COLO829 (cell line): ENCODE measurements at regions not wholly inside any gene's neighbourhood (a gene's known extent, or its start where the extent isn't known, plus 50 kb on each side); places are given as distances from the start of the nearest gene placed in this dataset.

Source experiments
- DNase-seq: peaks from one replicate; pipeline ENCODE4 v3.0.0; 2012; ENCODE audit warnings: low spot score

DNA sequence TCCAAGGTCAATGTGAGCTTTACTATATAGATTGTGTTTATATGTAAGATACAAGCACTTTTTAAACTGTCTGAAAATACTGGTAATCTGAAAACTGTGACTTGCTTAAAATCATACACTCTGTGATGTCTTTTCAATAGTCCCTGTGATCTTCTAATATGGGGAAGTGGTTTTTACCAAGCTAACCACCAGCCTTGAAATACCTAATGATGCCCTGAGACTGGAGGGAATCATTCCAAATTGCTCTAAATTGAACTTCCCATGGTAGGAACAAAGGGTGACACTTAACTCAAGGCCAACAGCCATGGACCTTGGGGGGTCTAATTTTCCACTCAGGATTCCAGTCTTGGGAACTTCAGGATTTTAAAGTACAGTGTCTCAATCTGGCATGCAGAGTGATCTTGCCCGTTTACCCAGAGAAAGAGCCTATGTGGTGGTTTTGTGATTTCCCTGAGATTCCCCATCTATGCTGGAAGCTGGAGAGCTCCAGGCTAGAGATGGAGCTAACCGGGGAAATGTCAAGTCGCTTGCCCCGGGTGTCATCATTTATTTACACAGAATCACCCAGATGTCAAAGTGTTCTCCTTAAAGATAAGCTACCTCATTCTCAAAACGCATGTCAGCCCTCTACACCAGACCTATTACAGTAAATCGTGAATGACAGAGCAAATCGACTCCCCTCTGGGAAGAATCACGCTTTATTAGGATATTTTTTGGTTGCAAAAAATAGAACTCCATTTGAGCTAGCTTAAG lies 198.5 kb downstream of the SP3 start:
- no peak for DNase-seq

DNA sequence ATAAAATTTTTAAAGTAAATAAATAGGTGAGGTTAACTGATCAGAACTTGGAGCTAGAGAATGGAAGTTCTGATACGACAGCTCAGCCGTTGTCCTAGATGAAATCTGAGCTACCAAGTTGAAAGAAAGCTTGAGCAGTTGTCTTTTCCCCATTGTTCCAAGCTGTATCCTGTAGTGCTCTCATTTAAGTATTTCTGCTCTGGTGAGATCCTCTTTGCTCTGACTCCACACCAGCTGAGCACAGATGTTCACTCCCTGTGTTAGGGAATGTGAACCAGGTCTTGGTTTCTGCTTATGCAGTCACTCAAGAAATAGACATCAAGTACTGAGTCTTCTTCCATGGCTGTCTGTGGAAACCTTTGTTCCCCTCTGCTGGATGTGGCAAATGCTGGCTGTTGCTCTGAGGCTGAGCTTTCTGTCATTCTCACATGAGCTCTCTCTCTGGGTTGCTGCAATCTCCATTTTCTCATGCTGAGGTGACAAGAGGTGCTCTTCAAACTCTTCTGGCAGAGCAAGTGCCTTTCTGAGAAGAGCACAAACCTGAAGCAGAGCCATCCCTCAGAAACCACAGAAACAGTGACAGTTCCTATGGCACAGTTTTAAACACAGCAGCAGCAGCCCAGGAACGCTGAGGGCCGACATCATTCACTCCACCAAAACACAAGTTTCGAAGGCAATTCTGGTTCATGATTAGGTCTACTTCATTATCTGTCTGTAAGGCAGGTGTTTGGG lies 194.1 kb downstream of the SP3 start:
- no peak for DNase-seq

DNA sequence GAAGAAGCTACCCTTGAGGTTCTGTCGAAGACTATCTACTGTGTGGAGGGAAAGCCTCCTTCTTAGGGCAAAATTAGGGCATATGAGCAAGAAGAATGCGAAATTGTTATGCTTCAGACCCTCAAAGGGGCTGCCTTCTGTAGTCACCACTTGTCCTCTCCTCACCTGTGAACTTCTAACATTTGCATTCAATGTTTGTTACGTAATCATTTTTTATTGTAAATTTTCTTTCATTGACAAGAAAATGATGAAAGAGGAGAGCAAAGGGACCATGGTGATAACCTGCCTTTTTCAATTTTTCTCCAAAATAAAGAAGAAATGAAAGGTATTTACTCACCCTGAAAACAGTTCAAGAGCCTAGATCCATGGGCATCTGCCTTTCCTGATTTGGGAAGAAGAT lies 193.0 kb downstream of the SP3 start:
- DNase-seq = no peak

DNA sequence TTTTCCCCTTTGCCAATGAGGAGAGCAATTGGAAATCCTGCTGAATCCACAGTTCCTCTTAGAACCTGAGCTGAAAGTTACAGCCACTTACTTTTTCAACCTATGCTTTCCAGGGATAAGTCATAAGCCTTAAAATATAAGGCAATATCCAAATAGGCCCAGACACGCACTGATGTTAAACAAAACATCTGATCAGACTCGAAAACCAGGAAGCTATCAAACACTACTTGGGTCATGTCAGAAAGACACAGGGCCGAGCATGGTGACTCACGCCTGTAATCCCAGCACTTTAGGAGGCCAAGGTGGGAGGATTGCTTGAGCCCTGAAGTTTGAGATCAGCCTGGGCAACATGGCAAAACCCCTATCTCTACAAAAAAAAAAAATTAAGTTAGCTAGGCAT lies 192.1 kb downstream of the SP3 start:
- no peak for DNase-seq

DNA sequence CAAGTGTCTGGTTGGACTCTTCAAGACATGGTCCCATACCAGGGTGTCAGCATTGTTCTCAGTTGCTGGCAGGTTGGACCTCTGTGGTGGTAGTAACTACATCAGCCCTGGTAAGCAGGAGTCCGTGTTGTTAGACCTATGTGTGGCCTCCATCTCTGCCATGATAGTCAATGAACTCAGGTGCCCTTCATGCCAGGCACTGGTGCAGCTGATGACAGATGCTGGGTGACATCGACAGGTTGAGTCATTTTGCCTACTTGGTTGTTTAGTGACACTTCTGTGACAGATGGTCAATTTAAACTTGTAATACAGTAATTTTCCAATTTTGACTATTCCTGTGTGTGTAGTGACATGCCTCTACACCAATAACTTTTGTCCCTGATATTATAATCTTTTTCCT lies 189.7 kb downstream of the SP3 start:
- no peak for DNase-seq

DNA sequence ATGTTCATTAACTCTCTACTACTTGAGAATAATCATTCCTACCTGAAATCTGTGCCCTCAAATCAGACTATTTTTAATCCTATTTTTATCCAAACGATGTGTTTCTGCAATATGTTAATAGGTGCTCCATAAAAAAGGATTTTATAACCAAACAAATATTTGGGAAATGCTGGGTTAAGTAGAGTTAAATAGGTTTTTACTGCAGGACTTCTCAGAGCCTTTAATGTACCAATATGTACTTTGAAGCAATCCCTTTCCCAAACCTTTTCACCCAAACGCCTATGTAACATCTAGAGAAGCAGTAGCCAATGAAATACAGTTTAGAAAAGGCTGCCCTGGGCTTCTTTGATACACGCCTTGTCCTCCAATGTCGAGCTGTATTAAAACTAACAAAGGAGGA lies 182.5 kb downstream of the SP3 start:
- DNase-seq = no peak

DNA sequence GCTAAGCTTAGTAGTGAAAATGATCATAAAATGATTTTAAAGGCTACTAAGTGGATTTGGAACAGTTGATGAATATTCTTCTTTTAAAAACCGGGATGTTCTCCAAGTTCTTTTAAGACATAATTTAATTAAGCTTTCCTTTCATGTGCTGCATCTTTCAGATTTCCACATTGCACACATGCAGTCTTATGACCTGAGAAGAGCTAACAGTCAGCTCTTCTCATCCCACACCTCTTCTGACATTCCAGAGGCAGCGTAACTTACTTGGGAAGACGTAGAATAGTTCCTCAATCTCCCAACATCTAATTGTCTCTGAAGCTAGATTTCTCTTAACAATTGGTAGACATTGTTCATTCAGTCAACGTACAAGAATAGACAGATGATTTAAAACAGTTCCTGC lies 181.8 kb downstream of the SP3 start:
- DNase-seq = no peak

DNA sequence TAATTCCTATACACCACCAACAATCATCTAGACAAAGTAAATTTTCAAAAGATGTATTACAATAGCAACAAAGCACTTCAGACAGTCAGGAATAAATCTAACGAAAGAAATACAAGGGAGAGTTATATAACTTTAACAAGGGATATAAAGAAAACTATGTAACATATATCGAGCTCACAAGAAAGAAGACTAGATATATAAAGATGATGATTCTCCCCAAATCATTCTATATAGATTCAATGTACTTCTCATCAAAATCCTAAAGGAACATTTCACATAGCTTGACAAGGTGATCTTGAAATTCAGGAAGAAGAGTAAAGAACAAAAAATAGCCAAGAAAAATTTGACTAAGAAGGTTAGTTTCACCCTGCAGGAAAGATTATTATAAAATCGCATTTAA lies 179.4 kb downstream of the SP3 start:
- DNase-seq = no peak

DNA sequence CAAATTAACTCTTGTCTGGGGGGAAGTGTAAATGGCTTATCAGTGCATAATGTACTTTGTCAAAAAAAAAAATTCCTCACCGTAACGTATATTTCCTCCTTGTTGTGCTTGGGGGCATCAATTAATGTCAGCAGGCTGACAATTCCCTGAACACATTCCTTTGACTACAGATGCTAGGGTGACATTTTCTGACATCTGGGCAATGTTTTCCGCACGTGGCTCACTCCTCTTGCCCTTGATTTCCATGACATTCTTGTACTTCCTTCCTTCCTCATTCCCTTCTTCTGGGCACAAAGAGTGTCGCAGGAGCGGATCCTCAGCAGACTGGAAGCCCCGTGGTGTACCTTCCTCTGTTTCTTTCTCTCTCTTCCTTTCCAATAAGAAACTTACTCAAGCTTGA lies 173.7 kb downstream of the SP3 start:
- DNase-seq = no peak

DNA sequence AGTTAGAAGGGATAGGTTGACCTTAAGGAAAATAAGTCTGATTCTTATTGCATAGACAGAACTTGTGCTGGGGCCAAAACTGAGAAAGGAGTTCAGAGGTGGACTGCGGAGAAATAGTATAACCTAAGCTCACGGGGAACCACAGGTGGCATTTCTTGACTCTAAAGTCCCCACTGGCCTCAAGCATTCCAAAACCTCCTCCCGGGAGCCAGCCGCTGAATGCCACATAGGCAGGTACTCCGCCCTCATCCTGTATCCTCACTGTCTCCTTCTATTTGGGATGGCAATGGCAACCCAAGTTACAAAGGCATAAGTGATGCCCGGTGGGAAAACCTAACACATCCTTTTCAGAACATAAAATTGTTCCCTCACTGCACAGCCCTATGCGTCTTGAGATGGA lies 173.0 kb downstream of the SP3 start:
- no peak for DNase-seq

DNA sequence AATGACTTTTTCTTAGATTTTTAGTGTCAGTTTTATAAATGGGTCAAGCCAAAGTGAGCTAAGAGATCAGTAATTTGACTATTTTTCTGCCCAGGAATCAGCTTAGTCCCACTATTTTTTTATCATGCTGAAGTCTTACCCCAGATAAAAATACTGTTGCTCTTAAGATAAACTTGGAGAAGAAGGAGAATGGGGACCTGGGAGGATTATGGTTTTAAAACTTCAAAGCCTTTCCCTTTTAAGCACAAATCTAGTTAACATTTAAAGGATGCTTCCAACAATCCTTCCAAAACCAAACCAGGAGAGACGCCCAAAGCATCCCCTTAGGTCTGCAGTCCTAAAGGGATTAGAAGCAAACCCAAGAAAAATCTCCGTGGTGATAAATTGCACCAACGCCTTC lies 172.4 kb downstream of the SP3 start:
- DNase-seq = no peak

DNA sequence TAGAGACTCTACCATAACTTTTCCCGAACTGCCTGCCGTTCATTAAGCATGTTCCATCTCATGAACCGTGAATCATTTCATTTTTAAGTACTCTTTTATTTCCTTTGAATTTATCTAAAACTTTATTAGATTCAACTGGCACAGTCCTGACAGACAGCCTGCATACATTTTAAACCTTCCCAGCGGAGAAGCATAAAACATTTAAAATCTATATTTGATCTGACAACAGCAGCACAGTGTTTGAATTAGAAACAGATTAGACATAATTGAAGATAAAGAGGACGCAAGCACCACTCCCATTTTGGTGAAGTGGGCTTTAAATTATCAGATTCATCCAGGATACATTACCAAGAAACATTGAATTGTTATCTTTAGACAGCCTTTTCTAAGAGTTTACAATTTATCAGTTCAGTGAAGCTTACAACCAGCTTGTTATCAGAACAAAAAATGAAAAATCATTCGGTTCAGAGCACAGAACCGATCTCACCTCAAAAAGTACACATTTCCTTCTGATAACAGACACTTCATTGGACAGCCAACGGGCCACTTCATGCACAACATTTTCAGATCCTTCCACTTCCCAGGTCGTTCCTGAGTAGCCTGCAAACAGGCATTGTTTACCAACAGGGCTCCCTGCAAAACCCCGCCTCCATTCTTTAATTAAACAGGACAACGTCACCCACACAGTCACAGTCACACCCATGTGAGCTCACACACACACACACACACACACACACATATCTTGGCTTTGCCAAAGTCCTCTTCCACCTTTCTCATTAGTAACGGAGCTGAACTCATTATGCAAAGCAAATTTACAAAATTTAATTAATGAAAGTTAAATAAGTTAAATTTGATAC lies 171.2 kb downstream of the SP3 start:
- DNase-seq = no peak

DNA sequence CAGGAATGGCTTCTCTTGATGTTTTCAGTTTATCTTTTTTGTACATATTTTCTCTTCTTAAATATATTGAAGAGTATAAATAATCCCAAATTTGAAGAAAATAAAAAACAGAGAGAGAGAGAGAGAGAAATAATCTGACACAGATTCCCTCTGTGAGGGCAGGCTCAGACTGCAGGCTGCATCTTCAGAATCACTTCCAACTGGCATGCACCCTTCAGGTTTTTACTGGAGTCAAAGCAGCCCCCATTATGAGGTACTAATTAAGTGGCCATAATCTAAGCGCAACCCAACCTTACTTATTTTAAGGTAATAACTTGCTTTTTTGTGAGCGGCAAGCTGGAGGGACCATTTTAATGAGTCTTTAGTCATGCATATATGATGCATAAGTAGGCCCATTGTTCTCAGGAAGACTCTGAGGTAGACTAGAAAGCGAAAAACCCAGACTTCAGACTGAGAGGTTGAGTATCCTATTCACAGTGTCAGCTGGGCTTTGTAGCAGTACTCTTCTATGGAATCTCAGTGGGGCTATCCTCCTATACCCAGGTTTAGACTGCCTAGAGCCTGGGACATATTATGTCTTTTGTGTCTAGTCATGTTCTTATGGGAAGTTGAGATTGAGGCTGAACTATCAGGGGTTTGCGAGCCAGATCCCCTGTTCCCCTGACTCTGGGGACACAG lies 167.4 kb downstream of the SP3 start:
- DNase-seq = no peak

DNA sequence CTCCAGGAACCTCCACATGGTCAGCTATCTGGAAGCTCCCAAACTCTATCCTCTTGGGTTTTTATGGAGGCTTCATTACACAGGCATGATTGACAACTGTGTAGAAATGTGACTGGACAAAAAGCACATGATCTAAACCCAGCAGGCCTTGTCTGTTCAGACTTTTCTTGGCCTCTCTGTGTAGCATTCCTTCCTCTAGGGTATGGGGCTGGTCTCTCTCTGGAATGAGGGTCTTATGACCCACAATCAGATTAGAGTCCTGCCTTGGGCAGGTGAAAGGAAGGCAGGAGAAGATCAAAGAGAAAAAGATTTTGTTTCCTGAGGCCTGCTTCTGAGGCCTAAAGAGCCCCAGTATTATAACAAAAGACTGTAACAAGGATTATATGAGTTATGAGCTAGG lies 162.7 kb downstream of the SP3 start:
- DNase-seq = no peak

DNA sequence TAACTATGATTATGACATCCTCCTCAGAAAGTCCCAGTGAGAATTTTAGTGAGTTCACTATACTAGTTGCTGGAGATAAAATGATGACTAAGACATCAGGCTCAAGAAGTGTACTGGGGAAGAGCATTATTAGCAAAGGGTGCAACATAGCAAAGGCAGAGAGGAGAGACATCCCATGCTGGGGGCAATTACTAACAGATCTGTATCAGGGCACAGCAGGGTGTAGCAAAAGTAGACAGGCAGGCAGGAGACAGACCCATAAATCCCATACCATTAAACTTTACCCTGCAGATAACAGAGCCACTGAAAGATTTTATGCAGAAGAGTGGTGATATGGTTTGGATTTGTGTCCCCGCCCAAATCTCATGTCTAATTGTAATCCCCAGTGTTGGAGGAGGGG lies 161.7 kb downstream of the SP3 start:
- no peak for DNase-seq

DNA sequence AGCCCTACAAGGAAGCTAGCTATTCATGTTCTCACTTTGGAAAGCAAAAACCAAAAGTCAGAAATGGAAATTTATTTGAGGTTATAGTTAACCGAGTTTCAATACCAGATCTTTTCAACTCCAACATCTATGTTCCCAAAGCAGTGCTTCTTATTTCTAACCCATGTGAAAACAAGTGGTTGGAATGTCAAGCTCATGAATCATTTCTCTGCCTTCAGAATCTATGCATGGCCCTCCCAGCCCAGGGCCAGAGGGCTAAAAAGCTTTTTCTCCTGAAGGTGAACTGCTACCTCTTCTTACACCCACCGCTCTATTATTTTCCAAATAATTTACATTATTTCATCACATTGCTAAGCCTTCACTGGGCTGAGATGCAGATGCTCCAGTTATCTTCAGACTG lies 158.4 kb downstream of the SP3 start:
- DNase-seq = no peak

DNA sequence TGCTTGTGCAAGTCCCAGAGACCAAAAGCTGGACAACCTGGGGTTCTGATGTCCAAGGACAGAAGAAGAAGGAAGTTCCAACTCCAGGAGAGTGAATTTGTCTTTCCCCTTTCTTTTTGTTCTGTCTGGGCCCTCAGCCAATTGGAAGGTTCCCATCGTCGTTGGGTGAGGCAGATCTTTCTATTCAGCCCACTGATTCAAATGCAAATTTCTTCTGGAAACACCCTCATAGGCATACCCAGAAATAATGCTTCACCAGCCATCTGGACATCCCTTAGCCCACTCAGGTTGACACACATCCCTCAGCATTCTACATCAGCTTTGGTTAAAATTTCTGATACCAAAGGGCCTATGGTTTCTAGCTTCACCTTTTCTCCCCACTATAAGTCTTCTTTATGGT lies 156.5 kb downstream of the SP3 start:
- DNase-seq = no peak

DNA sequence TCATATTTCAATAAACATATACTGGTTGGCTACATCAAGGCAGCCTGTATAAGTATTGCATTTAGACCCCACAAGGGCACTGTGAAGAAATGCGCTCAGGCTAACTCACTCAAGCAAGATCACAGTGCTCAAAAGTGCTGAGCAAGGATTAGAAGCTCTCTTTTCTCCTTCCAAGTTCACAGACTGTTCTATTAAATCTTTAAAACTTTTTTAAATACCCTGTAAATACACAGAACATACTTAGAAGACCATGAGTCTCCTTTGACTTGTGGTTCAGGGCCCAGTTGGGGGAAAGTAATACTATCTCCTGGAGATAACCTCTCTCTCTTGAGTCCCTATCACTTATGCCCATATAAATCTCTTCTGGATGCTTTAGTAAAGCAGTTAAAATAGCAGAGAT lies 152.9 kb downstream of the SP3 start:
- DNase-seq = no peak

DNA sequence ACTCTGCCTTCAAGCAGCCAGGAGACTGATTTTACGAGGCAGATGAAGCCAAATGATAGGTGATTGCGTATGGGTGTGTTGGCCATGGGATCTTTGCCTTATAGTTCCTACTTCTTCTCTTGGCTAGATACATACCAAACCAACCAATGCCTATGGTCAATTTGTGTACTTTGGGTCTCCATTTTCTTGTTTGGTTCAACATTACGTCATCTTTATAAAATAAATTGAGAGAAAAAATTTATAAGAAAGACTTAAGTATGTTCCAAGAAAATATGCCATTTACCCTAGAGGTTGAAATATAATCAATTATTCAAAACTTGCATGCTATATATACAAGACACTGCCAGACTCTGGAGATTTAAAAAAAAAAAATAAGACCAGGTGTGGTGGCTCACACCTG lies 150.9 kb downstream of the SP3 start:
- DNase-seq = no peak

DNA sequence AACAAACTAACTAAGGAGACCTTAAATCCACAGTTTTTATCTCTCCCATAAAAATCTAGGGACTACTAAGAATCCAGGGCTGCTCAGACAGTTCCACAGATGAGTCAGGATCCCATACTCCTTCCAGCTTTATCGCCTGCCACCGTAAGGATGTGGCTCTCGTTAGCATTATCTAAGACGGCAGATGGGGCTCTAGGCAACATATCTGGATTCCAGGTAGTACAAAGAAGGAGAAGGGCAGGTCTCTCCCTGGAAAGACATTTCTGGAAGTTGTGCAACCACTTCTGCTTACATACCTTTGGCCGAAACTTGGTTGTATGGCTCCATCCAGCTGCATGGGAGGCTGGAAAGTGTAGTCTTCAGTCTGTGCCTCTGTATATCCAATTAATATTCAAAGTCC lies 149.4 kb downstream of the SP3 start:
- no peak for DNase-seq

DNA sequence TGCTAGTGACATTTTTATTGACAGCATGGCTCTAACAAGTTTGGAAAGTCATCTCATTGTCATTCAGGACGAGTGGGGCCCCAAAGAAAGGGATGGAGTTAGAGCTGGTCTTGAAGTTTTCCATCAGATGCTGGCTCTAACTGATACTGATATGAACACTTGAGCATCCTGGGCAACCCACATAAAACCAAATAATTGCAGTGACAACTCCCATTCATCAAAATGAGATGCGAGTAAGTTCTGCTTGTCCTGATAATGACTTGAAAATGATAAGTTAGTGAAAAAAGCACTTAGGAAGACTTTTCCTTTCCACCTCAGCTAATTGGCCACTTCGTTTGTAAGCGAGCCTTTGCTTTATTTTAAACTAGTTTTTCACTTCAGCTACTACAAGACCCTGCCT lies 147.6 kb downstream of the SP3 start:
- DNase-seq = no peak

DNA sequence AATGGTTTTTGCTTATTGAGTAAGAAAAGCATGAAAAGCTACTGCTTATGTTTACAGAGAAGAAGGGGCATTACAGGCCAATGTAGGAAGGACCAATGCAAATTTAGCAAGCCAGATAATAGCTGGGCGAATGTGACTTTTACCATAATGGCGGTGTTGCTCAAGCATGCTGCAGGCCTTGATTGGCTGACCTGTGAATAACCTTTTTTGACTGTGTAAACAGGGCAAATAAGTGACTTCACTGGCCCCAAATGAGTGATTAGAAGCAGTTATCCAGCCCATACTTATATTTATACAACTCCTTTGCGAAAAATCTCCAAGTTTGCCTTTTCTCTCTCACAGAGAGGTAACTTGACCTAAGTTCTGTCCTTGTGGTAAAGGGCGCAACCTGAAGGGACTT lies 146.9 kb downstream of the SP3 start:
- DNase-seq = no peak

DNA sequence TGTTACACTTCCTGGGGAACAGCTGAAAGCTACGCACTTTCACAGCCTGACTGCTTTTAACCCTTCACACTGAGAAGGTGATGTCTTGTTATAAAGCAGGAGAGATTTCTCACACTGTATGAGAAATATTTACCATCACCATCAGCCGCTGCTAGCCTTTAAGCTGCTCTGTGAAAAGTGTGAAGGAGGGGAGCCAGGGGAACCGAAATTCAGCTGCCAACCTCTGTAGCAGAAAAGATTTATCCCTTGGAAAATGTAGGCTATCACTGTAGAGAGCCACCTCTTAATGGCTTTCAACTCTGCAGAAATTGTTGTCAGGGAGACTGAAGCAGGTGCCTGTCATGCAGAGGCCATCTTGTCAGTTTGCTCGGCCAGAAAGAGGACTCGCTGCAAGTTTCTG lies 145.3 kb downstream of the SP3 start:
- no peak for DNase-seq
